Retinal pigment epithelial cell (primary cell): ENCODE measurements at regions not wholly inside any gene's neighbourhood (a gene's known extent, or its start where the extent isn't known, plus 50 kb on each side); places are given as distances from the start of the nearest gene placed in this dataset.

Experiments
- DNase-seq: peaks from one replicate; pipeline ENCODE4 v3.0.0-alpha.2; 2010; ENCODE audit warnings: low read depth
- H3K4me3 ChIP-seq: 2 replicates; pipeline ENCODE4 v1.5.1; 2011; ENCODE audit warnings: mild to moderate bottlenecking, low read length, control low read depth, moderate library complexity
- TF ChIP-seq, protein P1 (sequence below): conservative IDR thresholded peaks from 2 replicates; pipeline ENCODE4 v1.5.1; 2011; ENCODE audit warnings: low read depth, low read length, control low read depth, inconsistent platforms

DNA sequence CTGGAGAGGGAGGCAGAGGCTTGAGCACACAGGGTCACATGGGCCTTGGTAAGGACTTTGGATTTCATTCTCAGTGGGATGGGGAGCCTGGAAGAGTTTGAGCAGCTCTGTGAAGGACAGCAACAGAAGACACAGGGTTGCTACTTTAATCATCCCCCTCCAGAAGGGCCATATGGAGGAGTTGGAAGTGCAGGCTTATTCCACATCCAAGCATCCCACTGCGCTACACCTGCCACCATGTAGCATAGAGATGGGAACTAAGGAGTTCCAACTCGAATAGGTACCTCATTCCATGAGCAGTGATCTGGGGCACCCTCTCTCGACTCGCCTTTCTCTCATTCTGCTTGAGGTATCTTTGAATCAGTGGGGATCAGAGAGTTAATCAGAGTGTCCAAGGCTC lies 54.0 kb upstream of the CTTNBP2NL start:
- no peak for DNase-seq
- no peak overlapping the region for H3K4me3 ChIP-seq
- TF ChIP-seq, protein P1, sequence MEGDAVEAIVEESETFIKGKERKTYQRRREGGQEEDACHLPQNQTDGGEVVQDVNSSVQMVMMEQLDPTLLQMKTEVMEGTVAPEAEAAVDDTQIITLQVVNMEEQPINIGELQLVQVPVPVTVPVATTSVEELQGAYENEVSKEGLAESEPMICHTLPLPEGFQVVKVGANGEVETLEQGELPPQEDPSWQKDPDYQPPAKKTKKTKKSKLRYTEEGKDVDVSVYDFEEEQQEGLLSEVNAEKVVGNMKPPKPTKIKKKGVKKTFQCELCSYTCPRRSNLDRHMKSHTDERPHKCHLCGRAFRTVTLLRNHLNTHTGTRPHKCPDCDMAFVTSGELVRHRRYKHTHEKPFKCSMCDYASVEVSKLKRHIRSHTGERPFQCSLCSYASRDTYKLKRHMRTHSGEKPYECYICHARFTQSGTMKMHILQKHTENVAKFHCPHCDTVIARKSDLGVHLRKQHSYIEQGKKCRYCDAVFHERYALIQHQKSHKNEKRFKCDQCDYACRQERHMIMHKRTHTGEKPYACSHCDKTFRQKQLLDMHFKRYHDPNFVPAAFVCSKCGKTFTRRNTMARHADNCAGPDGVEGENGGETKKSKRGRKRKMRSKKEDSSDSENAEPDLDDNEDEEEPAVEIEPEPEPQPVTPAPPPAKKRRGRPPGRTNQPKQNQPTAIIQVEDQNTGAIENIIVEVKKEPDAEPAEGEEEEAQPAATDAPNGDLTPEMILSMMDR: no peak

DNA sequence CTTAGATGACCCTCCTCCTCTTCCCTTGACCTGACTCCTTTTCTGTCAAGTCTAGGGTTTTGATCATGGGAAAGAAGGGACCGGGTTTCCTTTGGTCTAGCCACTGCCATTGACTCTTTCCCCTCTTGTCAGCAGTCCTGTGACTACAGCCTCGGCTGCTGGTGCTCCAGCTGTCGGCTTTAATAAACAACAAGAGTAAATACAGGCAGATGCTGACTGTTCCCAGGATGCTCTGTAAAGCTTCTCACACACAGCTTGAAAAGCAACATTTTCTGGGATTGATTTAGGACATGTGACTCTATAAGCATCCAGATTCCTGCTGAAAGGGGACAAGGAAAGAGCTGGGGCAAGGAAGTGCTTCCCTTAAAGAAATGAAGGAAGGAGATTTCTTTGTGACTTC lies 53.5 kb upstream of the CTTNBP2NL start:
- TF ChIP-seq, protein P1: no peak
- H3K4me3 ChIP-seq: no peak overlapping the region
- no peak for DNase-seq

DNA sequence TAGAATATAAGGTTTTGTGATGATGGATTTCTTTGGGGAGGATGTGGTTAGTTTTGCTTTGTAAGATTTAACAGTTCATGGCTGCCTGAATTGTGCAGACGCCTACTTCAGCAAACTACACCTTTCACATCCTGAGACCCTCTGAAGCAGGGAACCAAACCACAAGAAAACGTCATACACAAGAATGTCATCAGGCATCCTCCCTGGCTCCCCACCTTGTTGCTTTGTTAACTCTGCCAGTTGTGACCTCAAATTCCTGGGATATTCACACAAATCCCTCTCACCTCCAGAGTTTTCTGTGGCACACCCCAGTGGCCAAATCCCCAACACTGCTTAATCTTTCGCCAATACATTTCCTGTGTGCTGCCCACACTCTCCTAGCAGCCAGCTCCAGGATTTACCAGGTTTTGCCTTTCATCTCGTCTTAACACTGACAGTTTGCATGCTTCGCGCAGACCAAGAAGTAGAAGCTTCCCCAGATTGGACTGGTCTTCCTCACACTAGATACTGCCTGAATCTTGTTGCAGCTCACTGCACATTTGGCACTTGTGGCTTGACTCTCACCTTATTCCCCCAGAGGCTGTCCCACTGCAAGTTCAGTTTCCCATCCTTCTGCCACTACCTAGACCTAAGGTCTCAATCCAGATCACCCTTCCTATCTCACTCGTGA lies 51.1 kb upstream of the CTTNBP2NL start:
- H3K4me3 ChIP-seq: no peak overlapping the region
- TF ChIP-seq, protein P1: no peak
- DNase-seq: no peak
